NCI-H2227 (cell line): ENCODE measurements at regions not wholly inside any gene's neighbourhood (a gene's known extent, or its start where the extent isn't known, plus 50 kb on each side); places are given as distances from the start of the nearest gene placed in this dataset.

Source experiments
- DNase-seq: peaks from one replicate; lab custom pipeline; 2025; ENCODE audit not compliant: unreplicated experiment; lab: John Stamatoyannopoulos, UW

DNA sequence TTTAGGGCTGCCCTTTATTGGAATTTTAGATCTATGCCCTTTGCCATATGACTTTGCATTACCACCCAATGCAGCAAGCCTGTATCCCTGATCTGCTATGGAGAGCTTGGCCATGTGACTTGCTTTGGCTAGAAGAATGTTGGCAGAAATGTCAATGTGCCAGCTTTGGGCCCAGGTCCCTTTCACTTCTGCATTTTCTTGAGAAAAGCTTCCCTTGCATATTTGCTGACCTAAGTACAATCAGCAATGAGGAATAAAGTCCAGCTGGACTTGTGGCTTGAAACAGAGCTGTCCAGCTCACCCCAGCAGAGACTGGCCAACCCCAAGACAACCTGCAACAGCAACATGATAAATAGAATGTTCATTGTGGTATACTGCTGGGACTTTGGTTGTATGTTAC is 135.9 kb downstream of the PAH start:
- no peak for DNase-seq

DNA sequence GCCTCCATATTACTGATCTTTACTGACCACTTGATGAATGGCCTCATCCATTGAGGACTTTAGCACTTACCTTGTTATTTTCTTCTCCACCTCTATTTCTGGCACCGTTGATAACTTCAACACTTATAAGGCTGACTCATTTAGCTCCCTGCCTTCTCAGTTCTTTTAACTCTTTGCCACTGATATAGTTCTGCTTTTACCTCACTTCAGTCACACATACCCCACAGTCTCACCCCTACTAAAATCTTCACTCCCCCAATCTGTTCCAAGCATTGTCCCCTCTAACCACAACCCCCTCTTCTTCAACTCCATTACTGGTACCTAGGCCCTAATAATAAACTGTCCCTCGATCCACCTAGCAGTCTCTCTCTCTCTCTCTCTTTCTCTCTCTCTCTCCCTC is 141.0 kb downstream of the PAH start:
- DNase-seq = no peak

DNA sequence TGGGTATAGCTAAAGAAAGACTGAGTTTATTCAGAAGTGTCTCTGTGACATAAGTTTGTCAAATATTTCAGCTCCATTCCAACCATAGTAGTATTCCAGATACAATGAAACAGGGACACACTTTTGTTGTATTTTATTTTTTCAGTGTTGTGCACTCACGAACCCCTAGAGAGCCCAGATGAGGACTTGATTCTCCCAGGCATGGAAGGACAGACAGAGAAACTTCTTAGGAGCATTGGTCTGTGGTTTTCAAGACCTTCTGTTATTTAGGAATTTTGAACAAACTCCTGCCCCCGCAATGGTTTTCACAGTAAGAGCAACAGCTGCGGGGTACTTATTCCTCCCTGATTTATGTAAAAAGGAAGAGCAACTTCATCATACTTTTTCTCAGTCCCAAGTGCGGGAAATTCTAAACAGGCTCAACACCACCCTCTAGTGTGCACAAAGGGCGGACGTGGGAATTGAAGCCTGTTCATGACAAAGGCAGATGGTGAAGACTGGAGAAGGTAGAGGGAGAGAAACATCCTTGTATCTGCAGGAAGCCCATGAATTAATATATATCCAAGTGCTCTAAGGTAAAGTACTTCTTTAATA is 147.6 kb downstream of the PAH start:
- DNase-seq = peak; percentile 67

DNA sequence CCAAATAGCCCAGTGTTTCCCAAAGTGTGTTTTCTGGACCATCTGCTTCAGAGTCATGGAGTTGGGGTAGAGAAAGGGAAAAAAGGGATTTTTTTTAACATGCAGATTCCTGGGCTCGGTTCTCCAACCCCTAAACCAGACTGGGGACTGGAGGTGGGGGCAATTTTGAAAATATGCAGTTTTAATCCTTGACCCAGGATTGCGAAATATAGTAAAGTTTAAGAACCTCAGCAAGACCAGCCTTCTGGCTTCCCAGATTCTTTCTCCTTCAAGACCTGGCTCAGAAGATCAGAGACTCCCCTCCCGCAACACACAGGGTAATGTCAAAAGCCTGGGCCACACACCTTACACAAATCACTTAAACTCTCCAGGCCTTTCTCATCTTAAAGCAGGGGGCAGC is 150.1 kb downstream of the PAH start:
- no peak for DNase-seq

DNA sequence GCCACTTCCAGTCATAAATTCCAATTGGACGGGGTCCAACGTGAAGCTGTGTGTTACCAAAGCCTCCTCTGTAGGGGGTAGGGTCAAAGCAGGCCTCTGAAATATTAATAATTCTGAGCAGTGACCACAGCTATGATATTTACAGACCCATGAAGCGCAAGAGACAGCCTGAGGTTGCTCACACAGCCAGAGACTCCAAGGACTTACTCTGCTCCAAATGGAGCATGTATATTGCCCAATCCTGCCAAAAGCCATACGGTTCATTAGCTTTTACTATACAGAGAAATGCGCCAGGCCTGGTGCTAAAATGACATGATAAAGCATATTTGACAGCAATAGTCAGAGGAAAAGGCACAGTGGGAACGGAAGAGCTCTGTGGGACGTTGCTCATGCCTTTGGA is 151.3 kb downstream of the PAH start:
- DNase-seq = no peak

DNA sequence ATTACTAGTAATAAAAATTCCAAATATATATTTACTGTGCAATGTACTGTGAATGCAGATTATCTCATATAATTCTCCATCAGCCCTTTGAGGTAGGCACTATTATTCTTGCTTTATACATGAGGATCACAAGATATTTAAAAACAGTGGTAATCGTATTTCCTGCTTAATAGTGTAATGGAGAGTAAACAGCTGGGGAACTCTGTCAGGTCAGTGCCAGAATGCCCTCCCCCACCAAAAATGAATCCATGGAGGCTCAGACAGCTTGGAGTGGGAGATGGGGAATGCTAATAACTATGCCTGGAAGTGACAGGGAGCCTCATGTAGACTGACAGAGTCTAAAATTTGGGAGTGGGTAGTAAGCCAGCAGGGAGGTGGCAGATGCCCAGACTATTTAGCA is 153.6 kb downstream of the PAH start:
- DNase-seq = no peak

DNA sequence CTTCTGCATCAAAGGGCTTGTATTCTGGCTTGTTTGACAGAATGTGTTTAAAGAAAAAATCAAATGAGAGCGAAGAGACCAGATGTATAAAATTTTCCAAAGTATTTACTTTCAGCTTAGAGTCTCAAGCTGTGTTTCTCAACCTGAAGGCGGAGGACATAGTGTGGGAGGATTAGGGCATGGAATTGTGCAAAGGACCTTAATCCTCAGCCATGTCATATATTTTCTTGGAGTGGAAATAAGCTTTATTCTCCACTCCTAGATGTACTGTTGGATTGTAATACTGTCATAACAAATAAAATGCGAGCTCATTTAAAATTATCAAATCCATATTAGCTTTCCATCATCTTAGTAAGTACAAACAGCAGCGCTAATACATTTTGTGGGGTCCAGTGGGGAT is 154.0 kb downstream of the PAH start:
- no peak for DNase-seq

DNA sequence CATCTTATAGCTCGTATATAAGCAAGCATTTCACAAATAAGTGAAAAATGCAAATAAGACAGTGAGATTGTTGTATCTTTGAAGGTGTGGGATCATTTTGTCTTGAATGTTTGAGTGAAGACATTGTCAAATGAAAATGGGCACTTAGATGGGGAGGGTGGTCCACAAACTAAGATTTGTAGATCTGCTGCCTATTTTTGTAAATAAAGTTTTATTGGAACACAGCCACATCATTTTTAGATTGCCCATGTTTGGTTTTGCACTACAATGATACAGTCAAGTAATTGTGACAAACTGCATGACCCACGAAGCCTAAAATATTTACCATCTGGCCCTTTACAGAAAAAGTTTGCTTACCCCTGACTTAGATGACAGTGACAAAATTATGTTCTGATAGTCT is 156.7 kb downstream of the PAH start:
- no peak for DNase-seq

DNA sequence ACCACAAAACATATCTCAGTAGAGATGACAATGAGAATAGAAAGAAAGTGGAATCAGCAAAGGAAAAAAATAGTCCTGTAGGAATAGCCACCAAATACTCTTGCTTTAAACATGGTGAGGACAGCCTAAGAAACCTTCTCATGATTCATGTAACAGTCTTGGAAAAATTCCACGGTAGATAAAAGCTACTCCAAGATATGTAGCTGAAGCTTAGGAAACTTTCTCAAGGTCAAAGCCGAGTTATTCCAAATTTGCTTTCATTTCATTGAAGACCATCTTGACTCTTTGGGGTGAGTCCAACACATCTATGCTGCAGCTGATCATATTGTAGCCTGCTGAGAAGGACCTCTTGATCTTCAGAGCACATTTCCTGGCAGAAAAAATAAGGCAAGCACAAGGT is 157.6 kb downstream of the PAH start:
- DNase-seq = no peak

DNA sequence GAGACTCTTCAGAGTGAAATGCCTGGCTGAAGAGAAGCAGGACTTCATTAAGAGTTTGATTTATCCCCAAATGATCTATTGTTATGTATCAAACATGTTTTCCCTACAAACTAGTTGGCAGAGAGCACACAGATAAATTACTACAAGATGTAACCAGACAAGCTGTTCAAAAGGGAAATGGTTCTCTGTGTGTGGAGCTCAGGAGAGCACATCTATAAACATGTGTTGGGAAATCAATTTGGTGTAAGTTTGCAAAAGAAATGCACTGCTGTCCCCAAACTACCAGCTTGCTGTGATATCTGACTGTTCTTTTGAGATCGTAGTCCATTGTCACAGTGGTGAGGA is 159.2 kb downstream of the PAH start:
- DNase-seq = no peak

DNA sequence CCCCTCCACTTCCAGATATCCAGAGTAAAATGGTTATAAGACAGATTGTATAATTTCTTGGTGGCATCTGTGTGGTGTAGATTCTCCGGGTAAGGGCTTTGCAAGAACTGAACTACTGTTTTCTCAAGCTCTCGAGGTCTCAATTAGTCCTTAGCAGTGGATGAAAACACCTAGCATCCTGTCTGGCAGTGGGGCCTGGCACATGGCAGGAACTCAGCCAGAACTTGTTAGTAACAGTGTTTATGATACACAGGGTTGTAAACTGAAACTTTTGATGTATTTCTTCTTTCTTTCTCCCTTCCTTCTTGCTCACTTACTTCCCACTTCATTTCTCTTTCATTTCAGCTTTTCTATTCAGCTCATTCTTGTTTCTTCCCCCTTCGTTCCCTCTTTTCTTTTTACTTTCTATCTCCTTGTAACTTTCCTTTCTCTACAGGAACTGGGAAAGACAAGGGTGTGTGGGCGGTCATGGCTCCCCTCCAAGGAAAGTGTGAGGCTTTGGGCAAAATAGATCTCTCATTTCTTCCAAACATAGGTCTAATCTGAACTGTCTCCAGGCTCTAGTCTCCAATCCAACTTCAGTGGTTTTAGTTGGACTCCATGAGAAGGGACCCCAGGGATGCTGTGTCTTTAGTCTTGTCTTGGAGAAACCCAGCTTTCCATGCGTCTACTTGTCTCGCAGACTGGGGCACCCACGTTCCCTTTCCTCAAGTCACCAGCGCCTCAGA is 159.7 kb downstream of the PAH start:
- no peak for DNase-seq

DNA sequence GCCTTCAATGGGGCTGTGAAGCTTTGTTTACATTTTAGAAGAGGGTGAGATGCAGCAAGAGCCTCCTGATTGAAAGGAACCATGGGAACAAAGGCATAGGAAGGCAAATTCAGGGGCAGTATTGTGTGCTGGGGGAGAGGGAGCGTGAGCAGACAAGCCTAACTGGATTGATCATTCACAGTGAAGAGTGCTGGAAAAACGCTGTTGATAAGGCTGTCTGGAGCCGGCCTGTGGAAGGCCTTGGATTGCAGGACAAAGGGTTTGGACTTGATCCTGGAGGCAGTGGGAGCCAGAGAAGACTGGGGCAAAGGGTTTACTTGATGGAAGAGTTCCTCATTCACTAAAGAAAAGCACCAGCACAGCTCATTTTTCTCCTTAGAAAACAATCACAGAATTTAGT is 160.5 kb downstream of the PAH start:
- DNase-seq = no peak

DNA sequence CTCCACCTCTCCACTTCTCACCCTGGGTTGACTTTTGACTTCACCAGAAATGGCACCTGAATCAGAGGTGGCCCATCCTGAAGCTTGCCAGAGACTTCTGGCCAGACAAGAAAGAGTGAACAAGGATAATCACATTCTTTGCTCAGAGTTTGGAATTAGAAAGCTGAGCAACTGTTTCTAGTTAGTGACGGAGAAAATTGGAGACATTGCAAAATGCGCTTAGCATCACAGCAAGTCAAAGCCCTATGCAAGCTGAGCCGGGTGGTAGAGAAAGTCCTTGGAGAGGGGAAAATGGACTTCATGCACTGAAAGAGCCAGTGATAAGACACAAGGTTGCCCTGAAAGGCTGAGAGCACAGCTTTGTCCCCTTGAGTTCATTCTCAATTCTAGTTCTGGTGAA is 161.8 kb downstream of the PAH start:
- DNase-seq = no peak

DNA sequence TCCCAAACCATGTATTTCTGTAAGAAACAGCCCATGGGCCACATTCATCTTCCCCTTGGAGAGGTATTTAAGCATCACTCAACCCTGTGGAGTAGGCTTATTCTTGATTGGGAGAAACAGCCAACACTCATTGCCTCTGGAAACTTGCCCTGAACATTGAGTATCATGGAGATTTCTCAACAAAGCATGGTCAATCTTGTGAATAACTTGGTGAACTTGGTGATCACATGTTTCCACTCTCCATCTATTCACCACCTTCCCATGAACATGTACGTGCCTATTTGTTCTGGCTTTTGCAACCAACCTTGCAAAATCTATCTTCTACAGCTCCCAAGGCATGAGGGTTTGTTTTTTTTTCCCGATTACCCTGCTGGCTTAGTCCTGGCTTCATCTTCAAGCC is 163.2 kb downstream of the PAH start:
- DNase-seq = no peak

DNA sequence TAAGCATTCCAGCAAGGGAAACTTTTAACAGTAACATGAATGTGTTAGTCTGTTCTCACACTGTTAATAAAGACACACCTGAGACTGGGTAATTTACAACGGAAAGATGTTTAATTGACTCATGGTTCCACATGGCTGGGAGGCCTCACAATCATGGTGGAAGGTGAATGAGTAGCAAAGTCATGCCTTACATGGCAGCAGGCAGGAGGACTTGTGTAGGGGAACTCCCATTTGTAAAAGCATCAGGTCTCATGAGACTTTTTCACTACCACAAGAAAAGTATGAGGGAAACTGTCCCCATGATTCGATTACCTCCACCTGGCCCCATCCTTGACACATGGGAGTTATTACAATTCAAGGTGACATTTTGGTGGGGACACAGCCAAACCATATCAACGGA is 168.3 kb downstream of the PAH start:
- DNase-seq = no peak

DNA sequence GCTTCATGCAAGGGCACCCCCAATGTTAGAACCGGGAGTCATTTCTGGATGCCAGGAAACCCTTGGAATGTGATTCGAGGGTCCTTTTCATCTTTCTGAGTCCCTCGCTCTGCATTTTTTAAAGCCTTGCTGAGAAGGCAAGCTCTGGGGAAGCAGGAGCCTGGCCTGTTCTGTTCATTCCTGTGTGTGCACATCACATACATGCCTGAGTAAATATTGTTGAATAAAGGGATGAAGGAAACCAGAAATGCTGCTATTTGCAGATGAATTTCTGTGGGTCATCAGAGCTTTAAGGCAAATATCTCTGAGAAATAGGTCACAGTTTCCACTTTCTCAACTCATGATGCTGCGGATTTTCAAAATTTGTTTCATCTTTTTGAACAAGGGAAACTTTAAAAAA is 170.1 kb downstream of the PAH start:
- no peak for DNase-seq

DNA sequence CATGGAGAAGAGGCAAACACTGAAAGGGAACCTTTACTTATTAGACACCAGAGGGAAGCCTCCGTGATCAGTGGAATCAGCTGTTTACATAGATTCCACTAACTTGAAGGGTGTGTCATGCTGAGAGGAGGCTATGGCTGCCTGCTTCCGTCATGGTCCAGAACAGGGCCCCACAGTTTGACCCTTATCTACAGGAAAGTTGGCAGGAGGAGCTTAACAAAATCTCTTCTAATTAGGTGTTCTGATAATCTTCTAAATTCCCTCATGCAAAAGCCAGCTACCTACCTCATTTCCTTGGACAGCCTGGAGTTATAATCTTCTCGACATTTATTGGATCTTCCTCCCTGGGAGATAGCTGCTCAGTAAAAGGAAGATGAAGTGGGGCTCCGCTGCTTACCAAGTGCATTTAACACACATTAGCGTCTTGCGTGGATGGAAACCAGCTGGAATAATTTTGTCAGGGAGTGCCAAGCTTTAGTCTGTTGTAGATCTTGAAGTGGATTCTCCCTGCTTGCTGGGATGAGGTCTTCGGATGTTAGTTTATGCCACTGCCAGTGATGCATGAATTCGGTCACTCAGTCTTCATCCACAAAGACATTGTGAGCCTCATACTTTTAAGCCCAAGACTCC is 171.0 kb downstream of the PAH start:
- no peak for DNase-seq

DNA sequence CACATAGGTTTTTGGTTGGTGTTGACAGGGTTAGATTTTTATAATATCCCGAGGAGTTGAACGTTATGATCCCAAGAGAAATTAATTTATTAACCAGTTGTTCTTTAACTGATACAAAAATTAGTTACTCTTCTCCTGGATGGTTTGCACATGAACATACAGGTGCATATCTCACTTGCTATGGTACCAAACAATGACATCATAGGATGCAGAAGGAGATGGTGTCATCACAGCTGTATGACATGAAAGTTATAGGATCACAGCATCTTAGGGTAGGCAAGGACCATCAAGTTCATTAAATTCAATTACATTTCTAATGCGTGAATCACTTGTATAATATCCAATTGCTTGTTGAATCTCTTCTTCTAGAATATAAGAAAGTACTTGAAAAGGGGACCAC is 175.8 kb downstream of the PAH start:
- DNase-seq = no peak

DNA sequence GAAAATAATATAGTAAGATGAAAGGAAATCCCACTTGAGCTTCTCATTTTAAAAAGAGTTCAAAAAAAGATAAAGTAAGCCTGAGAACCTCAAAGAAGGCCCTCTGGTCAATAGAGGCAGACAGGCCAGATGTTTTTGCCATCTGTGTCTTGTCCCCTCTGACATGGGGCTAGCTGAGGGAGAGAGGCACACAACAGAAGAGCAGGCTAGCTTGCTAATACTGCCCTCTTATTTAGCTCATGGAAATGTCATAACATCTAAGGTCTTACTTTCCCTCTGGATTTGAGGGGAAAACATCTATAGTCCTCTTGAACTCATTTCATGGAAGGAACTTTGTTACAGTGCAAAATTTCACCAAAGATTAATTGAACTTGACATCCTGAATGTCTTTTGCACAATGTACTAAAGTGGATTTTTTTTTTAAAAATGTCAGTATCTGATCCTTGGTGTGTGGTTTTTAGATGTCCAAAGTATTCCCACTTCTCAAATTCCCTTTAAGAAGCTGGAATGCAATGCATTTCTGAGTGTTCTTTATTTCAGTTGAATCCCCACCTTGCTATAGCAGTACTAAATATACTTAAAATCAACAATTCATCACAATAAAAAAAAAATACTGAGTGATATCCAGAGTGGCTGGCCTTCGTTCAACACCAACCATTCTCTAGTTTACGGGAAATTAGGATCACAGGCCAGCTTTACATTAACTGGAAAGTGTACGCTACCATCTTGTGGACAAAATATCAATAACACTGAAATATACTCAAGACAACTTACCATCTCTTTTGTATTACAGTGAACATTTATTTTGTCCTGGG is 176.7 kb downstream of the PAH start:
- DNase-seq = peak; percentile 55

DNA sequence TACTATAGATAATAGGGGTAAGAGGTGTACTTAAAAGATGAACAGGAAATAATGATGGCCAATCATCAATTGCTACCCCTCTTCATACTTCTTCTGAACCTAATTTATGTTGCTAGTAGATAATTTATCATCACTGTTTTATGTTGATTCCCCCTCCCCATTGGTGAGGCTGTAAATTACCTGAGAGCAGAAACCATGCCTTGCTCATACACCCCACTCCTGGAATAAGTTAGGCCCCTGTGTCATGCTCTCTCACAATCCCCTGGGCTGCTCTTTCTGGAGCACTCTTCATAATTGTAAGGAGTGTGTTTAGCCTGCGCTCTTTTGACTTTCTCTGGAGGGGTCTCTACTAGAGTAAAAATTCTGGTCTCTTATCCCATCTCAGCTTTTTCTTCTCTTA is 180.7 kb downstream of the PAH start:
- no peak for DNase-seq

DNA sequence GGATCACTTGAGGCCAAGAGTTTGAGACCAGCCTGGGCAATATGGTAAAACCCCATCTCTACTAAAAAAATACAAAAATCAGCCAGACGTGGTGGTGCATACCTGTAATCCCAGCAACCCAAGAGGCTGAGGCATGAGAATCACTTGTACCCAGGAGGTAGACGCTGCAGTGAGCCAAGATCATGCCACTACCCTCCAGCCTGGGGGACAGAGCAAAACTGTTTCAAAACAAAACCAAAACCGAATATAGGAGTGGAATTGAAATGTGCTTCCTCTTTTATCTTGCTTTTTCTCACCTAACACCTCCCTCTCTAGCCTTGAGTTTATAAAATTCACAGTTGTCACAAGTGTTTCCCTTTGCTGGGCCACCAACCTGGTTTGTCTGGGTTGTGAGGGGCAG is 181.9 kb downstream of the PAH start:
- DNase-seq = no peak

DNA sequence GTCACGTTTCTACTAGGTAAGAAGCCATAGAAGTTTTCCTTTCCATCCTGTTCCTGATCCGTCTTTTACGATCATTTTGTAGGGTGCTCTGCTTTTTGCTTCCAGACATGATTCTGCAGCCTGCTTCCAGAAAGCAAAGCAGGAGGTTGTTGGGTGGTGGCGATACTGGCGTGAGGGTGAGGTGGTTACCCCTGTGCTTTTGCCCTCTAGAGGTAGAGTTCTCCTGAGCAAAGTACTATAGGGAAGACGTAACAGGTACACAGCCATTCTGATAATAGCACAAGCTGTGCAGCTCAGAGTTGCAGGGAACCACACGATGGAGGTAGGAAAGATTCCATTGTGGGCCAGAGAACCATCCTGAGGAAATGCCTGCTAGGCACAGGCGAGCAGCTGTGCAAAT is 186.0 kb downstream of the PAH start:
- DNase-seq = no peak
